Stimulated activated CD8-positive, alpha-beta memory T cell treated with anti-CD3 and anti-CD28 coated beads, Interleukin-2, amount 100 ng/mL, for 48 hours (primary cell): ENCODE measurements at regions not wholly inside any gene's neighbourhood (a gene's known extent, or its start where the extent isn't known, plus 50 kb on each side); places are given as distances from the start of the nearest gene placed in this dataset.
"Not testable (repeated sequence)": the region's sequence is repeated elsewhere in the genome, so short reads cannot be mapped to it uniquely, and the experiment has no call there.

Experiments used
- DNase-seq, 2 donors: peaks; one replicate each; pipeline ENCODE4 v3.0.0-alpha.2; 2020; ENCODE audit warnings: low read depth in 2 of 2

GRCh38 chr17:33895491-33895890 lies 359.6 kb upstream of the CCL2 start:
- DNase-seq = no peak

GRCh38 chr17:33896263-33896662 lies 358.8 kb upstream of the CCL2 start:
- DNase-seq = no peak

DNA sequence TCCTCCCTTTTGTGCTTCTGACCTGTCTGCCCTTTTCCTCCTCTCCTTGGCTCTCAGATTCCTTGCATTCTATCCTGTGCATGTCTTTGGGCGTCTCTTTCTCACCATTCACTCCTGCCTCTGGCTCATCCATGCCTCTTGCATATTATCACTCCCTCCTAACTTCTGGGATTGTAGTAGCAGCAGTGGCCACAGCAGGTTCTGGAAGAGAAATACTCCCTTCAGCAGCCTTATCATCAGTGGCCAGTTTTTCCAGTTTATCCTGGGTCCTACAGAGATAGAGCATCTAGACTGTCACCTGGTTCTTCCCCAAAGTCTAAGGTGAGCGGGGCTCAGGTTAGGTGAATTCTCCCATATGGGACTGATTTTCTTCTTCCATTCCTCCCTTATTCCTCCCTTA lies 354.0 kb upstream of the CCL2 start:
- DNase-seq = no peak

- DNase-seq = no peak
These were observed 352.1 kb upstream of the CCL2 start for GRCh38 chr17:33902901-33903449.

- no peak for DNase-seq
These were observed 350.6 kb upstream of the CCL2 start for GRCh38 chr17:33904476-33904875.

DNA sequence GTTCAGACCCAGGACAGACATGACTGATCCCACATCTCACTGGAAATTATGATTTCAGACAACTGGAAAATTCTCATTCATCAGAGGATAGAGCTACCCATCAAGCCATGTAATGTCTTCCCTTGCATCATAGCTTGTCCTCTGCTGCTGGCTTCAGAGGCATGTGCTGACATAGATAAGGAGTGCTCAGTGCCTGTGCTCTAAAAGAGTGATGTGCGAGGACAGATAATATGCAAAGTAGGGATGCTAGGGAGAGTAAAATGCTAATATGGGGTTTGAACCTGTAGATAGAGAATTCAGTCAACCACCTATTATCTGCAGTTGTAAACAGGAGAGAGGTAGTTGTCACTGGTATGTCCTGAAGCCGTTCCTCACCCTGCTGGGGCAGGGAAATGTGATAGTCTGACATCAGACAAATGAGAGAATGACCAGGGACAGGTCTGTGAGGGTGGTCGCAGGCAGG lies 349.7 kb upstream of the CCL2 start:
- DNase-seq = no peak

GRCh38 chr17:33908363-33909064 lies 346.6 kb upstream of the CCL2 start:
- DNase-seq = no peak

DNA sequence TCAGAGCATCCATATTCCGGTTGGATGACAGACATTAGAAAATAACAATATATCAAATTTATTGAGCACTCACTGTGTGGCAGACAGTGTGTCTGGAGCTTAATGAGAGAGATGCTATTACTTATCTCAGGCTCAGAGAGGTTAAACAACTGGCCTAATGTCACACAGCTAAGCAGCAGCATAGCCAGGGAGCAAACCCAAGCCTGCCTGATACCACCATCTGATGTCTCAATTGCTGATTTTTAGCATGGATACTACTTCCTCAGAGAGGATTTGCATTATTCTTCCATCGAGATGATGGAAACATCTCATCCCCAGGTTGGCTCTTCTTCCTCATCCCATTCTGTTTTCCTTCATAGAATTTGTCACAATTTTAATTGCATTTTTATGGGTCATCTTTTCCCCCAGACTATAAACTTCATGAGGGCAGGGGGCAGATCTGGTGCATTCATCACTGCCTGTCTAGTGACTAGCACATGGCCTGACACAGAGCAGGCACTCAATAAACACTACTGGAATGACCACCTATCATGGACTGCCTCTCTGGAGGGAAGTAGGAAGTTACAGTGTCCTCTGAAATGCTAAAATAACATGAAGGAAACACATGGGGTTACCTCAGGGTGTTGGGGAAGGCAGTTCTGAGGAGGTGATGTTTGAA lies 344.8 kb upstream of the CCL2 start:
- no peak for DNase-seq

GRCh38 chr17:33914125-33914524 lies 341.0 kb upstream of the CCL2 start:
- no peak for DNase-seq

DNA sequence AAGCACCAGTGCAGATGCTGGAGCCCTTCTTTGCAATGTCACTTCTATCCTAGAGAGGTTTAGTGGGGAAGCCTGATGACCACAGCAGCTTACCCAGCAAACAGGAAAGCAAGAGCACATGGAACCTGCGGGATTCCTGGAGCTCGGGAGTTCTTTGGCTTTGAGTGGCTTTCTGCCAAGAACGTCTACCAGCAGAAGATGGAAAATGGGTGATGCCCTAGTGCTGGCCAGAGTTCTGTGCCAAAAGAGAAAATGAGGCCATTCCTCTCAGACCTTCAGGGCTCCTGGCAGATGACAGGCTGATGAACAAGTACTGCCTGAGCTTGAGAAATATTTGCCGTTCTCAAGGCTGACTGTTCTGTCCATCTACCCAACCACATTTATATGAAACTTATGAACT lies 332.1 kb upstream of the CCL2 start:
- no peak for DNase-seq

- DNase-seq = no peak
These were observed 331.0 kb upstream of the CCL2 start for GRCh38 chr17:33924104-33924503.

GRCh38 chr17:33925649-33926048 lies 329.4 kb upstream of the CCL2 start:
- DNase-seq = no peak

DNA sequence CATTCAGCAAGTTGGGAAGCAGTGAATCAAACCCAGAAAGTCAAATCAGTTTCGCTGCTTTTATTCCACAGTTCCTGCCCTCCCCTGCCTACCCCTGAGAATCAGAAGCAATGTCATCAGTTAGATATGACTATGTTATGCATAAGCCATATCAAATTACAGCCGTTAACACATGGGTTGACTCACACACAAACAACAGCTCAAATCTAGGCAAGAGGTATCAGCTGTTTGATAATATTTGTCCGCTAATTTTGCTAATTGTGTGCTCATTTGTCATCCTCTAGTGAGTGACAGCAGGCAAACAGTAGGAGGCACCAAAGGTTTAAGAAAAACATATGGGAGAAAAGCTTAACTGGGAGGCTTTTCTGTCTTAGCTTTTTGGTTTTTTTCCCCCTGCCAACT lies 327.4 kb upstream of the CCL2 start:
- DNase-seq = no peak

DNA sequence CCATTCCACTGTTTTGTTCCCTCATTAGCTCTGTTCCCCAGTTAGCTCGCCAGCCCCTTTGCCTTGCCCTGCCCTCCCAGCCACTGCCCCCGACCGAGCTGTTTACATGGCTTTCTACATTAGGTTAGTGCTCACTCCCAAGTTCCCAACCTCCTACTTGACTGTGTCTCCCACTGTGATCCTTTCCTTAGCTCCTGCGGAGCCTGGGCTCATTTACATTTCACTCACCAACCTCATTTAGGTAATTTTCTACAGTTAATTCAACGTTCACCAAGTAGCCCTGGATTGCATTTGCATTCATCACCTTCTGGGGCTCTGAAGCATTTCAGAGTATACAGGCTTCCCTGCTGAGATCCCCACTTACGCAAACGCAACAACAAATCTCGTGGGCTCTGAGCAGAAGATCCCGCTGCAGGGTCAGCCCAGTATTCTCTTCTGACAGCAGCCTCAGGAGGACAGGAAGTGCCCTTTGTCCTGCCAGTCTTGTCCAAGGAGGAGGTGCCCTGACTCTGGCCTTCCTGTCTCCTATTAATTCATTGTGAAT lies 325.8 kb upstream of the CCL2 start:
- DNase-seq = no peak

DNA sequence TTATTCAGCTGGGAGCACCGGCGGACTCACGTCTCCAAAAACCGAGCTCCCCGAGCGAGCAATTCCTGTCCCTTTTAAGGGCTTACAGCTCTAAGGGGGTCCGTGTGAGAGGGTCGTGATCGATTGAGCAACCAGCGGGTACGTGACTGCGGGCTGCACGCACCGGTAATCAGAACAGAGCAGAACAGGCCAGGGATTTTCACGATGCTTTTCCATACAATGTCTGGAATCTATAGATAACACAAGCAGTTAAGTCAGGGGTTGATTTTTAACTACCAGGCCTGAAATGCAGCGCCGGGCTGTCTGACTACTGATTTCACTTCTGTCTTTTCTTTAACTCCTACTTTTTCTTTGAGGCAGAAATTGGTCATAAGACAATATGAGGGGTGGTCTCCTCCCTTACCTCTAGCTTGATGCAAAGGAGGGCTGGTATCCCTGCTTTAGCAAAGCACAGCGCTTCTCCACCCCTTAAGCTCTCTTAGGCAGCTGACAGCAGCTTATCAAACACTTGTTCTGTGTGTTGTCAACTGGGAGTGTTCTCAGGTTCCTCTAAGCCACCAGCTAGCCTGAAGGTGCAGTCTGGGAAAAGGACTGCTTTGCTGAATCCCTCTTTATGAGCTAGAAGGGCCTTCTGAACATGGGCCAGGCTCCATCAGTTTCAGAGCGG lies 323.8 kb upstream of the CCL2 start:
- DNase-seq = not testable (repeated sequence)

- DNase-seq = no peak
These were observed 322.1 kb upstream of the CCL2 start for GRCh38 chr17:33932996-33933395.

DNA sequence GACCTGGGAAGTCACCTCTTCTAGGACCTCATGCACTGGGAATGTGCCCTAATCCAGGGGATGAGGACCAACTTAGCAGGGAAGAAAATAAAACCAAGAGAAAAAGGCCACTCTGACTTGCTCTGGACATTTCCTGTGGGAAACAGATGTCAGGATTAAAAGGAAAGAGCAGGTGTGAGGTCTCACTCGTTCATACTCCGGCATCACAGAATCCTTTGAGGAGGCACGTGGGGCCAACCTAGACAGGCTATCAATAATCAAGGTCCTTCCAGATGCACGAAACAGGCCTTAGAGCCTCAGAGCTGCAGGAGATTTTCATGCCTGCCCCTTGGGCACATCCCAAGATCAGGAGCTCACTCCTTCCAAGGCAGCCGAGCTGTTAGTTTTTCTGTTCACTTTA lies 321.5 kb upstream of the CCL2 start:
- DNase-seq = no peak

- DNase-seq = no peak
These were observed 320.4 kb upstream of the CCL2 start for GRCh38 chr17:33934696-33935095.

DNA sequence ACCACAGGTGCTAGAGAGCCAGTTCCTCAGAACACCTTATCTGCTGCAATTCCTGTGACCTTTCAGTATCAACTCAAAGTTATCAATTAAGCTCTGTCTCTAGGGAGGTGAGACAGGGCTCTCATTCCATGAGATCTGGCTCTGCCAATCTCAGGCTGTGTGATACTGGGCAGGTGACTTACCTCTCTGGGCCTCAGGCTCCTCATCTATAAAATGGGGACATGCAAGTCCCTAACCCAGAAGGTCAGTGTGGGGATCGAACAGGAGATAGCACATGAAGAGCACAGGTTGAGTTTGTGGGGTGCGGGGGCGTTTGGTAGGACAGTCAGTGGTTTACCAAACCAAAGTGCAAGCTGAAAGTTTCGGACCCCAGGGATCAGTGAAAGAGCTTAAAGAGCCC lies 319.3 kb upstream of the CCL2 start:
- DNase-seq = no peak

GRCh38 chr17:33936764-33937163 lies 318.3 kb upstream of the CCL2 start:
- DNase-seq = no peak

DNA sequence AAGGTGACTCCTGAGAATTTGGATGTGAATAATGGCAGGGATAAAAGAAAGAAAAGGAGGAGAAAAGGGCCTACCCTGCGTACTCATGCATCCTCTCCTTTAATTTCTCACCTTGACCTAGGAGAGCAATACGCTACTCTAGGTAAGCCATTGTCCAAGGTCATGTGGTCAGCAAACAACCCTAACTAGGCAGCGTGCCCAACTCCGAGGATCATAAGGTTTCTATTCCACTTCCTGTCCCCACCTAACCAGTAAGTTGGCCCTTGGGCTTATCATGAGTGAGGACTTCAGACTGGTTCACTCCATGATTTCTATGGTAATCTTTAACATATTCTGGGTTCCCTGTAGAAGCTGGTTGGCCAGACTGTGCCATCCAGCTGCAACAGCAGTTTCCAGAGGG lies 315.1 kb upstream of the CCL2 start:
- no peak for DNase-seq

- DNase-seq = no peak
These were observed 314.2 kb upstream of the CCL2 start for GRCh38 chr17:33940769-33941370.
